GM23338 (cell line): ENCODE measurements at regions not wholly inside any gene's neighbourhood (a gene's known extent, or its start where the extent isn't known, plus 50 kb on each side); places are given as distances from the start of the nearest gene placed in this dataset.

ENCODE experiments used
- ATAC-seq: fragments of 200-7000 bp; cut with Tn5 transposase; 3 replicates; pipeline ENCODE4 v1.9.1; 2020
- DNase-seq: peaks from one replicate; pipeline ENCODE4 v3.0.0-alpha.2; 2015; ENCODE audit warnings: low spot score
- H2AFZ ChIP-seq: fragments of 200-600 bp; sonication (generic); 2 replicates; pipeline ENCODE4 v1.8.0; 2016; ENCODE audit warnings: antibody characterized with exemption, mild to moderate bottlenecking, moderate library complexity
- H3F3A ChIP-seq: fragments of 200-600 bp; sonication (generic); replicated peaks from 2 replicates; pipeline ENCODE4 v1.8.0; 2017; ENCODE audit warnings: antibody characterized with exemption, mixed run types, low read depth
- H3K27ac ChIP-seq: fragments of 200-600 bp; sonication (generic); 2 replicates; pipeline ENCODE4 v1.6.1; 2016; ENCODE audit warnings: low read depth
- H3K27me3 ChIP-seq: fragments of 200-600 bp; sonication (generic); 2 replicates; pipeline ENCODE4 v1.8.0; 2016; ENCODE audit warnings: mild to moderate bottlenecking, mixed run types, moderate library complexity; ENCODE audit not compliant: insufficient read depth
- H3K36me3 ChIP-seq: fragments of 200-600 bp; sonication (generic); 2 replicates; pipeline ENCODE4 v1.8.0; 2016; ENCODE audit warnings: mild to moderate bottlenecking; ENCODE audit not compliant: insufficient read depth
- H3K4me1 ChIP-seq: fragments of 200-600 bp; sonication (generic); 2 replicates; pipeline ENCODE4 v1.8.0; 2016; ENCODE audit warnings: mild to moderate bottlenecking, moderate library complexity; ENCODE audit not compliant: insufficient read depth
- H3K4me2 ChIP-seq: fragments of 200-600 bp; sonication (generic); 2 replicates; pipeline ENCODE4 v1.7.1; 2017; ENCODE audit warnings: mixed run types
- H3K4me3 ChIP-seq: fragments of 200-600 bp; sonication (generic); 2 replicates; pipeline ENCODE4 v1.6.1; 2016; ENCODE audit warnings: mixed run types
- H3K79me2 ChIP-seq: fragments of 200-600 bp; sonication (generic); replicated peaks from 2 replicates; pipeline ENCODE4 v1.8.0; 2017; ENCODE audit warnings: mild to moderate bottlenecking; ENCODE audit not compliant: insufficient read depth
- H3K9me2 ChIP-seq: fragments of 200-600 bp; sonication (generic); 2 replicates; pipeline ENCODE4 v1.8.0; 2017; ENCODE audit not compliant: insufficient read depth
- H4K20me1 ChIP-seq: fragments of 200-600 bp; sonication (generic); replicated peaks from 2 replicates; pipeline ENCODE4 v1.8.0; 2017; ENCODE audit warnings: mild to moderate bottlenecking; ENCODE audit not compliant: insufficient read depth
- H3K27ac Mint-ChIP-seq: 2 replicates; pipeline ENCODE4 v1.8.0; 2020; ENCODE audit warnings: inconsistent platforms, mild to moderate bottlenecking, moderate library complexity, mixed read lengths
- H3K27me3 Mint-ChIP-seq: 3 replicates; pipeline ENCODE4 v1.8.0; 2022; ENCODE audit warnings: low read depth, mild to moderate bottlenecking, moderate library complexity, mixed read lengths, inconsistent platforms; ENCODE audit not compliant: insufficient read depth, poor library complexity
- H3K36me3 Mint-ChIP-seq: 3 replicates; pipeline ENCODE4 v1.8.0; 2021; ENCODE audit warnings: low read depth, mild to moderate bottlenecking, inconsistent platforms, moderate library complexity, mixed read lengths
- H3K4me1 Mint-ChIP-seq: 3 replicates; pipeline ENCODE4 v1.8.0; 2020; ENCODE audit warnings: mild to moderate bottlenecking, inconsistent platforms, mixed read lengths
- H3K4me3 Mint-ChIP-seq: 3 replicates; pipeline ENCODE4 v1.8.0; 2021; ENCODE audit warnings: moderate library complexity, mild to moderate bottlenecking, inconsistent platforms, mixed read lengths
- H3K9me3 Mint-ChIP-seq: 3 replicates; pipeline ENCODE4 v1.8.0; 2020; ENCODE audit warnings: moderate library complexity, mild to moderate bottlenecking, inconsistent platforms, mixed read lengths
- CREB1 ChIP-seq: fragments of 250-450 bp; sonication (Bioruptor Pico); IDR thresholded peaks from 2 replicates; pipeline ENCODE4 v1.5.0; 2020; ENCODE audit warnings: low read depth, mild to moderate bottlenecking, moderate library complexity
- EZH2 ChIP-seq: fragments of 200-600 bp; sonication (generic); IDR thresholded peaks from one replicate; pipeline ENCODE4 v1.8.0; 2017; ENCODE audit warnings: antibody characterized with exemption, mild to moderate bottlenecking, low read depth; ENCODE audit not compliant: unreplicated experiment
- EZH2phosphoT487 ChIP-seq: fragments of 200-600 bp; sonication (generic); IDR thresholded peaks from one replicate; pipeline ENCODE4 v1.8.1; 2018; ENCODE audit warnings: antibody characterized with exemption; ENCODE audit not compliant: unreplicated experiment
- POLR2AphosphoS5 ChIP-seq: IDR thresholded peaks from 2 replicates; pipeline ENCODE4 v1.6.1; 2016; ENCODE audit warnings: antibody characterized with exemption, low read depth
- ZNF331 ChIP-seq: fragments of 250-450 bp; sonication (Bioruptor Pico); IDR thresholded peaks from 2 replicates; pipeline ENCODE4 v1.5.0; 2020; ENCODE audit warnings: low read depth, mild to moderate bottlenecking, moderate library complexity
- ZNF462 ChIP-seq: fragments of 250-450 bp; sonication (Bioruptor Pico); IDR thresholded peaks from 2 replicates; pipeline ENCODE4 v1.5.0; 2020; ENCODE audit warnings: mild to moderate bottlenecking, moderate library complexity
- TF ChIP-seq, protein P1 (sequence below): IDR thresholded peaks from 2 replicates; pipeline ENCODE4 v1.6.1; 2016; ENCODE audit warnings: antibody characterized with exemption

DNA sequence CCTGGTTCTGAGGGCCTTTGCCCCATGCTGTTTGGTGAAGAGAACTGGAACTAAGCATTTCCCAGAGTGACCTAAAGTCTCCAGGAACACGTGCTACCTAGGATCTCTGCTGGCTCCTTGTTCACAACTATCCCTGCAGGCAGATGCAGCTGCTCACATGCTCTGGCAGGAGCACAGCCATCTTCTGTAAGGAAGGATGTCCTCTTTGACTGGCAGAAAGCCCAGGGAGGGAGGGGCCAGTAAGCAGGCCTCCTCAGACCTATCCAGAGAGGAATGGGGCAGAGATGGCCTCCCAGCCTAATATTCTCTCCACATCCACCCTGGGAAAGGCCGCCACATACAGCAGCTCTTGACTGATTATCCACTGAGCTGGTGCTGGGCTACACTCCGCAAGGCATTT is 142.8 kb upstream of the EOLA2 start:
- no peak overlapping the region for H3K27ac ChIP-seq
- no peak overlapping the region for H3K4me3 ChIP-seq
- Mint-ChIP-seq H3K27me3 (no peaks in the 10 kb centered on the region), H3K27ac (no peak overlapping the region), H3K9me3 (no peaks in the 10 kb centered on the region), H3K4me3 (no peak overlapping the region), H3K4me1 (peaks cover 3% of the 10 kb centered on the region; the same call in 2 of the 3 replicates), H3K36me3 (no peaks in the 10 kb centered on the region)
- DNase-seq (no peak), ATAC-seq (no peak)
- H2AFZ ChIP-seq, result no peak overlapping the region
- no peak for TF ChIP-seq POLR2AphosphoS5
- TF ChIP-seq ZNF462, result no peak
- TF ChIP-seq CREB1 (CRISPR knock-in tag), result no peak
- TF ChIP-seq EZH2, result no peak
- no peak for TF ChIP-seq ZNF331 (CRISPR knock-in tag)
- no peak for TF ChIP-seq EZH2phosphoT487
- H3K27me3 ChIP-seq, result no peaks in the 10 kb centered on the region
- no peaks in the 10 kb centered on the region for H3K36me3 ChIP-seq
- H3K79me2 ChIP-seq, result no peaks in the 10 kb centered on the region
- H3K4me2 ChIP-seq, result no peak overlapping the region
- no peaks in the 10 kb centered on the region for H3K4me1 ChIP-seq
- no peaks in the 10 kb centered on the region for H3F3A ChIP-seq
- H3K9me2 ChIP-seq, result no peaks in the 10 kb centered on the region
- H4K20me1 ChIP-seq, result no peaks in the 10 kb centered on the region

DNA sequence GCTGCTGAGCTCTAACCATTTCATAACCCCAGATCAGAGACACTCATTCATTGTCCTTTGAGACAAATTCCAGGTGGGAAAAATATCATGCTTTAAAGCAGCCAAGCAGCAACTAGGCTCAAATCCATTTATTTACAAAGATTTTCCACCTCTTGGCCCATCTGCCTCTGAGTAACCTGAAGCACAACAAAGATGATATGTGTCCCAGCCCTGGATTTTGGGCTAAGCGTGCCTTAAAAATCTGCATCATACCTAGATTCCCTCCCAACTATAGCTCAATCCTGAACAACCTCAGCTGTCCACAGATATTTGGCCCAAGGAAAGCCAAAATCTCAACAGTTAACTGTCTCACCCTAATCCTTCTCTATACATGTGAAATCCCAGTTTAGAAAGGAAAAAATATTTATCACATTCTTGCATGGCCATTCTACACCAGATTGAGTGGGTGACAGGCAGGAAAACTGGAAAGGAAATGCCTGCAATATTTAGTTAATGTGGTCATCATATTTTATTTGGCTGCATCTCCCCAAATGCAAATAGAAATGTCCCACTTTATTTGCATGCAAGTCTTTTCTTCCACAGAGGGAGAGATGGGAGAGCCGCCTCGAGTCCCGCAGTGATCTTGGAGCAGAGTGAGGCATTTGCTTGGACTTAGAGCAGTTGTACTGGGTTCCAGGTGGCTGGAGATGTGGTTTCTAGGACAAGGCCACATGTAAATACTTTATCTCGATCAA is 146.4 kb upstream of the EOLA2 start:
- DNase-seq, result no peak
- Histone ChIP-seq H4K20me1 (no peaks in the 10 kb centered on the region), H3K36me3 (no peaks in the 10 kb centered on the region), H2AFZ (no peak overlapping the region), H3K4me1 (no peaks in the 10 kb centered on the region), H3F3A (no peaks in the 10 kb centered on the region), H3K27me3 (no peaks in the 10 kb centered on the region), H3K4me3 (no peak overlapping the region), H3K79me2 (no peaks in the 10 kb centered on the region), H3K4me2 (no peak overlapping the region), H3K9me2 (no peaks in the 10 kb centered on the region), H3K27ac (no peak overlapping the region)
- no peak overlapping the region for H3K27ac Mint-ChIP-seq
- no peak for ATAC-seq
- no peaks in the 10 kb centered on the region for H3K9me3 Mint-ChIP-seq
- H3K4me3 Mint-ChIP-seq, result no peak overlapping the region
- H3K4me1 Mint-ChIP-seq, result peaks cover 3% of the 10 kb centered on the region; the same call in 2 of the 3 replicates
- no peaks in the 10 kb centered on the region for H3K36me3 Mint-ChIP-seq
- H3K27me3 Mint-ChIP-seq, result peaks cover 2% of the 10 kb centered on the region
- TF ChIP-seq, protein P1, sequence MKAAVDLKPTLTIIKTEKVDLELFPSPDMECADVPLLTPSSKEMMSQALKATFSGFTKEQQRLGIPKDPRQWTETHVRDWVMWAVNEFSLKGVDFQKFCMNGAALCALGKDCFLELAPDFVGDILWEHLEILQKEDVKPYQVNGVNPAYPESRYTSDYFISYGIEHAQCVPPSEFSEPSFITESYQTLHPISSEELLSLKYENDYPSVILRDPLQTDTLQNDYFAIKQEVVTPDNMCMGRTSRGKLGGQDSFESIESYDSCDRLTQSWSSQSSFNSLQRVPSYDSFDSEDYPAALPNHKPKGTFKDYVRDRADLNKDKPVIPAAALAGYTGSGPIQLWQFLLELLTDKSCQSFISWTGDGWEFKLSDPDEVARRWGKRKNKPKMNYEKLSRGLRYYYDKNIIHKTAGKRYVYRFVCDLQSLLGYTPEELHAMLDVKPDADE, result no peak
